ENCODE measurements at regions not wholly inside any gene's neighbourhood (a gene's known extent, or its start where the extent isn't known, plus 50 kb on each side); places are given as distances from the start of the nearest gene placed in this dataset.

- TF ChIP-seq CTCF (IDR thresholded peaks at IDR 0.05; ENCODE audit: low read depth, low read length, missing control alignments): no peak
- no peak overlapping the region for H3K4me3 ChIP-seq (replicated peaks; ENCODE audit: low read depth, low read length)
- no peak for DNase-seq (ENCODE audit: extremely low read depth, low read depth)
Observed at GRCh38 chr5:57339521-57339920, 143.1 kb downstream of the ACTBL2 start.

GRCh38 chr5:57338868-57339340 is 143.7 kb downstream of the ACTBL2 start:
- no peak overlapping the region for H3K4me3 ChIP-seq (replicated peaks; ENCODE audit: low read depth, low read length)

GRCh38 chr5:57338068-57338867 is 144.3 kb downstream of the ACTBL2 start:
- no peak overlapping the region for H3K4me3 ChIP-seq (replicated peaks; ENCODE audit: low read depth, low read length)
- peak; percentile 64 for TF ChIP-seq CTCF (IDR thresholded peaks at IDR 0.05; ENCODE audit: low read depth, low read length, missing control alignments)
- DNase-seq (ENCODE audit: extremely low read depth, low read depth): no peak

More at GRCh38 chr5:57338868-57339340, 143.7 kb downstream of the ACTBL2 start:
- TF ChIP-seq CTCF (IDR thresholded peaks at IDR 0.05; ENCODE audit: low read depth, low read length, missing control alignments): no peak
- DNase-seq (ENCODE audit: extremely low read depth, low read depth): no peak

GRCh38 chr5:57335092-57335660 is 147.4 kb downstream of the ACTBL2 start:
- no peak overlapping the region for H3K4me3 ChIP-seq (replicated peaks; ENCODE audit: low read depth, low read length)
- DNase-seq (ENCODE audit: extremely low read depth, low read depth): no peak
- no peak for TF ChIP-seq CTCF (IDR thresholded peaks at IDR 0.05; ENCODE audit: low read depth, low read length, missing control alignments)

- no peak overlapping the region for H3K4me3 ChIP-seq (replicated peaks; ENCODE audit: low read depth, low read length)
- no peak for TF ChIP-seq CTCF (IDR thresholded peaks at IDR 0.05; ENCODE audit: low read depth, low read length, missing control alignments)
- no peak for DNase-seq (ENCODE audit: extremely low read depth, low read depth)
Observed at GRCh38 chr5:57334475-57334874, 148.1 kb downstream of the ACTBL2 start.

GRCh38 chr5:57332361-57332760 is 150.2 kb downstream of the ACTBL2 start:
- no peak for TF ChIP-seq CTCF (IDR thresholded peaks at IDR 0.05; ENCODE audit: low read depth, low read length, missing control alignments)
- DNase-seq (ENCODE audit: extremely low read depth, low read depth): peak; percentile 67
- H3K4me3 ChIP-seq (replicated peaks; ENCODE audit: low read depth, low read length): no peak overlapping the region

Measured in HFF-Myc (cell line).